ENCODE measurements at regions not wholly inside any gene's neighbourhood (a gene's known extent, or its start where the extent isn't known, plus 50 kb on each side); places are given as distances from the start of the nearest gene placed in this dataset.

DNA sequence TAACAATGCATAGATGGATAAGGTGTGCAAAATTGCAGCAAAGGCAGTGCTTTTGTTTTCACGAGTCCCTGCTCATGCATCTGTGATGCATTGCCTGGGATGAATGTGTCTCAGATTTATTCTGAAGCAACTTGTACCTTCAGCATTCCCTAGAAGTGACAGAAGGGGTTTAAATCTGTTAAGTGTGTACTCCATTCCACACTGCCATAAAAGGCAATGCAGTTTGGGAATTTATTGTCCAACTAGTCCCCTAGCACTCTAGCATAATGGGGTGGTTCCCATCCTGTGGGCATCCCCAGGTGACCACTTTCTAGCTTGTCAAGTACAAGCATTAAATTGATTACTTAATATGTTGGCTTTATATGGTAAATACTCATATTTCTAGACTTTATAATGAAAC lies 306.5 kb upstream of the CBLB start:
- H2BK5ac ChIP-seq (ENCODE audit: low read length): no peak overlapping the region
- H3K4me1 ChIP-seq (ENCODE audit: control insufficient read depth in 2 of 2, insufficient read depth in 1 of 2, low read depth in 1 of 2, low read length in 2 of 2): no peaks in the 10 kb centered on the region
- no peaks in the 10 kb centered on the region for H3K9me3 ChIP-seq (replicated peaks in 1 of 2; ENCODE audit: control insufficient read depth in 2 of 2, insufficient read depth in 1 of 2, low read depth in 1 of 2, low read length in 2 of 2)
- no peak overlapping the region for H4K91ac ChIP-seq (ENCODE audit: low read depth, low read length, poor library complexity)
- H3K9ac ChIP-seq (ENCODE audit: low read depth, low read length, poor library complexity): no peak overlapping the region
- H3K4ac ChIP-seq (ENCODE audit: low read length): no peak overlapping the region
- no peak overlapping the region for H3K14ac ChIP-seq (ENCODE audit: low read length)
- H2AK5ac ChIP-seq (ENCODE audit: low read depth, low read length): no peak overlapping the region
- no peak overlapping the region for H2BK12ac ChIP-seq (ENCODE audit: low read length)
- no peak overlapping the region for H2BK120ac ChIP-seq (ENCODE audit: low read depth, low read length)
- no peak overlapping the region for H3K18ac ChIP-seq (ENCODE audit: low read length)
- H3K27me3 ChIP-seq (ENCODE audit: control insufficient read depth in 3 of 3, insufficient read depth in 3 of 3, low read depth in 1 of 3, low read length in 3 of 3): peaks cover 0 to 3% (median 0%) of the 10 kb centered on the region in 3 experiments
- H3K36me3 ChIP-seq (replicated peaks in 1 of 2; ENCODE audit: control insufficient read depth in 2 of 2, insufficient read depth in 2 of 2, low read length in 2 of 2): no peaks in the 10 kb centered on the region
- no peaks in the 10 kb centered on the region for H3K79me1 ChIP-seq (ENCODE audit: low read depth, low read length)
- no peak overlapping the region for H3K4me2 ChIP-seq (ENCODE audit: insufficient read depth, low read length, poor library complexity, severe bottlenecking)
- H3K4me3 ChIP-seq (ENCODE audit: low read length in 2 of 2): no peak overlapping the region
- WGBS, 2 donors (ENCODE audit: extremely low coverage in 2 of 2, insufficient read length in 2 of 2, insufficient replicate concordance in 1 of 2): no CpG with 5 or more reads among the region's 1 CpG
- no peak overlapping the region for H3K27ac ChIP-seq (replicated peaks; ENCODE audit: low read length)
- H3K23ac ChIP-seq (ENCODE audit: low read depth, low read length, poor library complexity): no peak overlapping the region
- DNase-seq (ENCODE audit: low spot score): no peak
- H4K8ac ChIP-seq (ENCODE audit: low read depth, low read length): no peak overlapping the region
- H2BK15ac ChIP-seq (ENCODE audit: low read length): no peak overlapping the region
- H2AFZ ChIP-seq (ENCODE audit: low read length): no peak overlapping the region

DNA sequence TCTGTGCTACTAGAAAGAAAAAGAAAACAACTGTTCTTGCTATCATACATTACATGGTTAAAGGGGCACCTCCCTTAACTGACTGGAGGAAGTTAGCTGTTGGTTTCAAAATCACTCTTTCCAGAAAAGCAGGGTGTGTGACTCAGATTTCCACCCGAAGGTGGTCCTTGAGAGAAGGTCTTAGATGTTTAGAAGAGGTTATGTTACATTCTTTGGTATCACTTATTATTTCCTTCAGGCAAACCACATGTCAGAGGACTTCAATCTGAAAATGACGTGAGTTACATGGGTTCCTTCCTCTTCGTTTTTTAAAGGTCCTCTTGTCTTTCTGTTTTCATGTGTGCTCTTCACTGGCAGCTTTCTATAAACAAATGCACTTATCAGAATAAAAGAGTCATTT lies 307.9 kb upstream of the CBLB start:
- Histone ChIP-seq H2BK5ac (ENCODE audit: low read length) (no peak overlapping the region), H3K4me1 (ENCODE audit: control insufficient read depth in 2 of 2, insufficient read depth in 1 of 2, low read depth in 1 of 2, low read length in 2 of 2) (no peaks in the 10 kb centered on the region), H2AFZ (ENCODE audit: low read length) (peak overlapping the region; percentile 32), H3K36me3 (replicated peaks in 1 of 2; ENCODE audit: control insufficient read depth in 2 of 2, insufficient read depth in 2 of 2, low read length in 2 of 2) (no peaks in the 10 kb centered on the region), H4K8ac (ENCODE audit: low read depth, low read length) (no peak overlapping the region), H2BK12ac (ENCODE audit: low read length) (no peak overlapping the region), H3K79me1 (ENCODE audit: low read depth, low read length) (no peaks in the 10 kb centered on the region), H4K91ac (ENCODE audit: low read depth, low read length, poor library complexity) (no peak overlapping the region), H3K14ac (ENCODE audit: low read length) (no peak overlapping the region), H3K23ac (ENCODE audit: low read depth, low read length, poor library complexity) (no peak overlapping the region), H3K4ac (ENCODE audit: low read length) (no peak overlapping the region), H3K9ac (ENCODE audit: low read depth, low read length, poor library complexity) (no peak overlapping the region), H3K4me2 (ENCODE audit: insufficient read depth, low read length, poor library complexity, severe bottlenecking) (no peak overlapping the region), H2BK120ac (ENCODE audit: low read depth, low read length) (no peak overlapping the region), H3K9me3 (replicated peaks in 1 of 2; ENCODE audit: control insufficient read depth in 2 of 2, insufficient read depth in 1 of 2, low read depth in 1 of 2, low read length in 2 of 2) (no peaks in the 10 kb centered on the region), H3K4me3 (ENCODE audit: low read length in 2 of 2) (no peak overlapping the region), H3K27ac (replicated peaks; ENCODE audit: low read length) (no peak overlapping the region), H2BK15ac (ENCODE audit: low read length) (no peak overlapping the region), H3K18ac (ENCODE audit: low read length) (no peak overlapping the region), H2AK5ac (ENCODE audit: low read depth, low read length) (no peak overlapping the region), H3K27me3 (ENCODE audit: control insufficient read depth in 3 of 3, insufficient read depth in 3 of 3, low read depth in 1 of 3, low read length in 3 of 3) (peaks cover 0 to 3% (median 0%) of the 10 kb centered on the region in 3 experiments)
- no CpG with 5 or more reads among the region's 3 CpGs for WGBS, 2 donors (ENCODE audit: extremely low coverage in 2 of 2, insufficient read length in 2 of 2, insufficient replicate concordance in 1 of 2)
- DNase-seq (ENCODE audit: low spot score): no peak

GRCh38 chr3:106182950-106183511 lies 314.2 kb upstream of the CBLB start:
- H3K14ac ChIP-seq (ENCODE audit: low read length): no peak overlapping the region
- no peak overlapping the region for H3K27ac ChIP-seq (replicated peaks; ENCODE audit: low read length)
- H2BK5ac ChIP-seq (ENCODE audit: low read length): no peak overlapping the region
- H3K4ac ChIP-seq (ENCODE audit: low read length): no peak overlapping the region
- H3K79me1 ChIP-seq (ENCODE audit: low read depth, low read length): no peaks in the 10 kb centered on the region
- no peak overlapping the region for H3K4me3 ChIP-seq (ENCODE audit: low read length in 2 of 2)
- no peaks in the 10 kb centered on the region for H3K4me1 ChIP-seq (ENCODE audit: control insufficient read depth in 2 of 2, insufficient read depth in 1 of 2, low read depth in 1 of 2, low read length in 2 of 2)
- H3K9me3 ChIP-seq (replicated peaks in 1 of 2; ENCODE audit: control insufficient read depth in 2 of 2, insufficient read depth in 1 of 2, low read depth in 1 of 2, low read length in 2 of 2): no peaks in the 10 kb centered on the region
- H2BK120ac ChIP-seq (ENCODE audit: low read depth, low read length): no peak overlapping the region
- no peak overlapping the region for H2BK12ac ChIP-seq (ENCODE audit: low read length)
- no peaks in the 10 kb centered on the region for H3K36me3 ChIP-seq (replicated peaks in 1 of 2; ENCODE audit: control insufficient read depth in 2 of 2, insufficient read depth in 2 of 2, low read length in 2 of 2)
- no peak overlapping the region for H3K9ac ChIP-seq (ENCODE audit: low read depth, low read length, poor library complexity)
- no peak overlapping the region for H4K8ac ChIP-seq (ENCODE audit: low read depth, low read length)
- no peak for DNase-seq (ENCODE audit: low spot score)
- H3K4me2 ChIP-seq (ENCODE audit: insufficient read depth, low read length, poor library complexity, severe bottlenecking): no peak overlapping the region
- H4K91ac ChIP-seq (ENCODE audit: low read depth, low read length, poor library complexity): no peak overlapping the region
- no peak overlapping the region for H2BK15ac ChIP-seq (ENCODE audit: low read length)
- H3K18ac ChIP-seq (ENCODE audit: low read length): no peak overlapping the region
- H2AFZ ChIP-seq (ENCODE audit: low read length): no peak overlapping the region
- H2AK5ac ChIP-seq (ENCODE audit: low read depth, low read length): no peak overlapping the region
- H3K27me3 ChIP-seq (ENCODE audit: control insufficient read depth in 3 of 3, insufficient read depth in 3 of 3, low read depth in 1 of 3, low read length in 3 of 3): no peaks in the 10 kb centered on the region
- no peak overlapping the region for H3K23ac ChIP-seq (ENCODE audit: low read depth, low read length, poor library complexity)
- WGBS, 2 donors (ENCODE audit: extremely low coverage in 2 of 2, insufficient read length in 2 of 2, insufficient replicate concordance in 1 of 2): no CpG with 5 or more reads among the region's 5 CpGs

DNA sequence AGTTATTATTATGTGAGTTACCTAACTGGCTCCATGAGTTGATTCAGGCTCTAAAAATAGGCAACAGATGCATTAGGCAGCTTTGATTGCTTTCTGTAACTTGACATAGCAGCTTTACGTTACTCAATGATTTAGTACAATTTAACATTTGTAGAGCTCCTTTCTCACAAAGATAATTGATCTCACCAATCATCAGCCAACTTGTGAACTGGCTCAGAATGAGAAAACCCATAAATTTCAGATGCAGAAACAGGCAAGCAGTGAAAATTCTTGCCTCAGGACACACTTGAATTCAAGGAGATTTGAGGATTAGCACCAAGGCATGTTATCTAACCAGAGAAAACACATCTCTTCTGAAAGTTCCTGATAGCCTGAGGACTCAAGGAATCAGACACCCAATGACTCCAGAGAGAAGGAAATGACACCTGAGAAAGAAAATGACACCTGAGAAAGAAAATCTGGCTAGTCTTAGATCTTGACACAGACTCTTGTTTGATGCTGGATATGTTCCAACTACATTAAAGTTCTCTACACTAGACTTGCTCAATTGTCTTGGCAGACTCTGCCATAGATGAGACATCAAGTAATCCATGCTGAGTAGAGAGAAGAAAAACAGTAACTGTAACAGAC lies 315.1 kb upstream of the CBLB start:
- H2BK15ac ChIP-seq (ENCODE audit: low read length): no peak overlapping the region
- H3K4ac ChIP-seq (ENCODE audit: low read length): no peak overlapping the region
- no peak overlapping the region for H2AK5ac ChIP-seq (ENCODE audit: low read depth, low read length)

More for the DNA sequence above, 315.1 kb upstream of the CBLB start:
- Histone ChIP-seq H2AFZ (ENCODE audit: low read length) (no peak overlapping the region), H3K14ac (ENCODE audit: low read length) (no peak overlapping the region), H4K8ac (ENCODE audit: low read depth, low read length) (no peak overlapping the region), H2BK12ac (ENCODE audit: low read length) (no peak overlapping the region), H3K4me2 (ENCODE audit: insufficient read depth, low read length, poor library complexity, severe bottlenecking) (no peak overlapping the region), H3K4me1 (ENCODE audit: control insufficient read depth in 2 of 2, insufficient read depth in 1 of 2, low read depth in 1 of 2, low read length in 2 of 2) (no peaks in the 10 kb centered on the region), H3K4me3 (ENCODE audit: low read length in 2 of 2) (no peak overlapping the region), H3K27ac (replicated peaks; ENCODE audit: low read length) (no peak overlapping the region), H3K9ac (ENCODE audit: low read depth, low read length, poor library complexity) (no peak overlapping the region), H2BK5ac (ENCODE audit: low read length) (no peak overlapping the region), H4K91ac (ENCODE audit: low read depth, low read length, poor library complexity) (no peak overlapping the region), H3K18ac (ENCODE audit: low read length) (no peak overlapping the region), H3K36me3 (replicated peaks in 1 of 2; ENCODE audit: control insufficient read depth in 2 of 2, insufficient read depth in 2 of 2, low read length in 2 of 2) (no peaks in the 10 kb centered on the region), H3K9me3 (replicated peaks in 1 of 2; ENCODE audit: control insufficient read depth in 2 of 2, insufficient read depth in 1 of 2, low read depth in 1 of 2, low read length in 2 of 2) (no peaks in the 10 kb centered on the region), H3K23ac (ENCODE audit: low read depth, low read length, poor library complexity) (no peak overlapping the region), H2BK120ac (ENCODE audit: low read depth, low read length) (no peak overlapping the region), H3K27me3 (ENCODE audit: control insufficient read depth in 3 of 3, insufficient read depth in 3 of 3, low read depth in 1 of 3, low read length in 3 of 3) (no peaks in the 10 kb centered on the region), H3K79me1 (ENCODE audit: low read depth, low read length) (no peaks in the 10 kb centered on the region)
- WGBS, 2 donors (ENCODE audit: extremely low coverage in 2 of 2, insufficient read length in 2 of 2, insufficient replicate concordance in 1 of 2): no CpG with 5 or more reads among the region's 1 CpG
- no peak for DNase-seq (ENCODE audit: low spot score)

Data from neuronal stem cell (in vitro differentiated cells).